D721Med (cell line): ENCODE measurements at regions not wholly inside any gene's neighbourhood (a gene's known extent, or its start where the extent isn't known, plus 50 kb on each side); places are given as distances from the start of the nearest gene placed in this dataset.
A peak's percentile ranks its signal among the peaks of the same experiment; 100 is the strongest.

ENCODE experiments used
- DNase-seq: peaks from one replicate; pipeline ENCODE4 v3.0.0; 2011; ENCODE audit warnings: low spot score; ENCODE audit not compliant: insufficient read length
- FAIRE-seq: peaks from 2 replicates; lab custom pipeline; 2011; peaks lifted over from hg19 to GRCh38; lab: Jason Lieb, UNC
- CTCF ChIP-seq: IDR thresholded peaks from 2 replicates; pipeline ENCODE4 v1.5.1; 2012; ENCODE audit warnings: mild to moderate bottlenecking, control low read depth; ENCODE audit not compliant: insufficient read depth; ENCODE audit errors: missing control alignments

- no peak for TF ChIP-seq CTCF
- DNase-seq: no peak
- no peak for FAIRE-seq
These were observed 275.9 kb downstream of the MAN2A1 start for GRCh38 chr5:109965634-109966033.

- TF ChIP-seq CTCF: no peak
- DNase-seq: no peak
These were observed 282.2 kb downstream of the MAN2A1 start for GRCh38 chr5:109971968-109972367.

DNA sequence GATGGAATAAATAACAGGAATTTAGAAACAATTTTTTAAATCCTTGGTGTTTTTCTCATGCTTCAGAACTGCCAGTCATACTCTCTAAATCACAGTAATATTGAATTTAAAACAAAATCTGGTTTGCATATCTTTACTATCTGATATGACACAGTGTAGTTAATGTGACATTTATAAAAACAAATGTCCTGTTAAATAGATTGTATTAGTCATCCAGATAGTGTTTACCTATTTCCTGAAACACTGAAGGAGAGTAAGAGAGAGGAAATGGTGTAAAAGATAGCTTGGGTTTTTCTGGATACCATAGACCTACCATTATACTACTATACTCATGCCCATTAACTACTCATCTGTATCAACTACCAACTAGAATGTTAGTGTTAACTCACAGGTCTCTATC, 292.3 kb downstream of the MAN2A1 start:
- no peak for TF ChIP-seq CTCF
- FAIRE-seq: no peak
- no peak for DNase-seq

More at GRCh38 chr5:109971968-109972367, 282.2 kb downstream of the MAN2A1 start:
- no peak for FAIRE-seq

GRCh38 chr5:109982966-109983534, 293.3 kb downstream of the MAN2A1 start:
- DNase-seq: no peak
- FAIRE-seq: no peak

GRCh38 chr5:109986726-109987125, 297.0 kb downstream of the MAN2A1 start:
- FAIRE-seq (no peak), DNase-seq (no peak)
- no peak for TF ChIP-seq CTCF

More at GRCh38 chr5:109982966-109983534, 293.3 kb downstream of the MAN2A1 start:
- TF ChIP-seq CTCF: no peak

GRCh38 chr5:109987355-109987754, 297.6 kb downstream of the MAN2A1 start:
- no peak for TF ChIP-seq CTCF
- FAIRE-seq (no peak), DNase-seq (no peak)

- TF ChIP-seq CTCF: no peak
These were observed 298.2 kb downstream of the MAN2A1 start for GRCh38 chr5:109987970-109988369.

More at GRCh38 chr5:109987970-109988369, 298.2 kb downstream of the MAN2A1 start:
- DNase-seq: no peak
- peak; percentile 32 for FAIRE-seq
